ENCODE measurements at regions not wholly inside any gene's neighbourhood (a gene's known extent, or its start where the extent isn't known, plus 50 kb on each side); places are given as distances from the start of the nearest gene placed in this dataset.

- H2AFZ ChIP-seq (ENCODE audit: low read depth, low read length), result no peak overlapping the region
- H3K27me3 ChIP-seq (ENCODE audit: insufficient read depth, low read length), result no peaks in the 10 kb centered on the region
- H3K36me3 ChIP-seq (ENCODE audit: insufficient read depth, low read length), result no peaks in the 10 kb centered on the region
- no peaks in the 10 kb centered on the region for H3K9me3 ChIP-seq (ENCODE audit: low read length)
- no peaks in the 10 kb centered on the region for H3K4me1 ChIP-seq (ENCODE audit: insufficient read depth, low read length)
- no peak overlapping the region for H3K4me3 ChIP-seq (ENCODE audit: low read length)
These were observed 135.7 kb upstream of the STEAP4 start for GRCh38 chr7:88442413-88442812.

DNA sequence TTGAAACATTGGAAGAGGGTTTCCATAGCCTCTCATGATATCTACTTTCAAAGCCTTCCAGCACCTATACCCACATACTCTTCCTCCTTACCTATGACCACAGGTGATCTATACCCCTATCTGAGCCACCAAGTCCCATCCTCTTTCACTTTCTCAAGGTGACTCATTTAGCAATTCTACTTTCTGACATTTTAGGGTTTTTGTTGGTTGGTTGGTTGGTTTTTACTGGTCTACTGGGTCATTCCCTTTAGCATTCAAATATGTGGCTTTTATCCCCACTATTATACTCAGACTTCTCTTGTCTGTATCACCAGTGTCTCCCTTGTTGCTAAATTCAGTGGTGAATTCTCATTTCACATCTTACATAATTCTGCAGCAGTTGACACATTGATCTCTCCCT, 130.4 kb upstream of the STEAP4 start:
- Histone ChIP-seq H3K36me3 (ENCODE audit: insufficient read depth, low read length) (no peaks in the 10 kb centered on the region), H3K4me1 (ENCODE audit: insufficient read depth, low read length) (no peaks in the 10 kb centered on the region), H3K9me3 (ENCODE audit: low read length) (no peaks in the 10 kb centered on the region), H2AFZ (ENCODE audit: low read depth, low read length) (no peak overlapping the region), H3K4me3 (ENCODE audit: low read length) (no peak overlapping the region), H3K27me3 (ENCODE audit: insufficient read depth, low read length) (no peaks in the 10 kb centered on the region)

DNA sequence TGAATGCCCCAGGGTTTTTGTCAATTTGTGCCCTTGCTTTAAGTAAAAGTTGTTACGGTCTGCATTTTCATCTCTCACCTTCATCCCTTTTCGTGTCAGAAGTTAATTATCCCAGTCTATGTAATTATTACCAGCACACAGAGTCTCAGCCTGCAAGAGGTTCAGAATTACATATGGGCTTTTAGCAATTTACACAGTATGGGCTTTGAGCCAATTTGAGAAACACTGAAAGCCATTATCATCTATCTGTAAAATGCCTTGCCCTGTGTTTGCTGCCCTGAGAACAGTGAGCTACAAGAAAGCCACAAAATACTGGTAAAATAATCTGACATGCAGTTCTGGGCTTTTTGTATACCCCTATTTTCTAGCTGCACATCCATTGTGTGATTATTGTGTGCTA, 125.6 kb upstream of the STEAP4 start:
- Histone ChIP-seq H2AFZ (ENCODE audit: low read depth, low read length) (no peak overlapping the region), H3K9me3 (ENCODE audit: low read length) (no peaks in the 10 kb centered on the region), H3K36me3 (ENCODE audit: insufficient read depth, low read length) (no peaks in the 10 kb centered on the region), H3K4me3 (ENCODE audit: low read length) (no peak overlapping the region), H3K4me1 (ENCODE audit: insufficient read depth, low read length) (no peaks in the 10 kb centered on the region), H3K27me3 (ENCODE audit: insufficient read depth, low read length) (no peaks in the 10 kb centered on the region)

DNA sequence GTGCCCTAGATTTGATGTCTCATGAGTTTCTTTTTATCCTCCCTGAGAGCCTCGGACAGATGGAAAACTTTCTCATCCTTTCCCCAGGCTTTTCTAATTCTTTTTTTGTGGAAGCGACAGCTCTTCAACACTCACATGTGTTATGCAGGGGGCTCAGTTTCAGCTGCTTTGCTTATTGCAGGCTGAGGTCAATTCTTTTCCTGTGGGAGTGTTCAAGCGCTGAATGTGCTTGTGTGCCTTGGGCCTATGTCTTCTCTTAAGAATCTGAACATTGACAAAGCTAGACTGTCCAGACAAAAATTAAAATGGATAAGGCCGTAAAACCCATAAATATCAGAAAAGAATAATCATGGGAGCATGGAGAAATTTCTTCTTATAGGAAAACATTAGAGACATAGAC, 125.2 kb upstream of the STEAP4 start:
- no peaks in the 10 kb centered on the region for H3K9me3 ChIP-seq (ENCODE audit: low read length)
- H2AFZ ChIP-seq (ENCODE audit: low read depth, low read length), result no peak overlapping the region
- no peaks in the 10 kb centered on the region for H3K36me3 ChIP-seq (ENCODE audit: insufficient read depth, low read length)
- no peak overlapping the region for H3K4me3 ChIP-seq (ENCODE audit: low read length)
- H3K27me3 ChIP-seq (ENCODE audit: insufficient read depth, low read length), result no peaks in the 10 kb centered on the region
- H3K4me1 ChIP-seq (ENCODE audit: insufficient read depth, low read length), result no peaks in the 10 kb centered on the region

DNA sequence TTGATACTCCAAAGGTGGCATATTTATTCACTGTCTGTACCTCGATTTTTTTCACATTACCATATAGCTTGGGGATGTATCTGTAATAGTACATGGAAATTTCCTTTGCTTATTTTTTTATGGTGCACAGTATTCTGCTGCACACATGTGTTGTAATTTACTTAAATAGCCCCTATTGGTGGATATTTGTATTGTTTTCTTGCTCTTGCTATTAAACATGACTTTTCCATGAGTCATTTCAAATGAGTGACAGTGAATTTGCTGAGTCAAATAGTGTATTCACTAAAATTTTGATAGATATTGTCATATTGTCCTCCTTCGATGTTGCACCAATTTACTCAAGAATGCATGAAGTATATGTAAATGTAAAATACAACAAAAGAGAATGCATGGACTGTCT, 122.7 kb upstream of the STEAP4 start:
- Histone ChIP-seq H3K36me3 (ENCODE audit: insufficient read depth, low read length) (no peaks in the 10 kb centered on the region), H2AFZ (ENCODE audit: low read depth, low read length) (no peak overlapping the region), H3K4me3 (ENCODE audit: low read length) (no peak overlapping the region), H3K9me3 (ENCODE audit: low read length) (no peaks in the 10 kb centered on the region), H3K4me1 (ENCODE audit: insufficient read depth, low read length) (no peaks in the 10 kb centered on the region), H3K27me3 (ENCODE audit: insufficient read depth, low read length) (no peaks in the 10 kb centered on the region)

GRCh38 chr7:88402529-88402928, 95.8 kb upstream of the STEAP4 start:
- Histone ChIP-seq H3K27me3 (ENCODE audit: insufficient read depth, low read length) (no peaks in the 10 kb centered on the region), H2AFZ (ENCODE audit: low read depth, low read length) (no peak overlapping the region)

DNA sequence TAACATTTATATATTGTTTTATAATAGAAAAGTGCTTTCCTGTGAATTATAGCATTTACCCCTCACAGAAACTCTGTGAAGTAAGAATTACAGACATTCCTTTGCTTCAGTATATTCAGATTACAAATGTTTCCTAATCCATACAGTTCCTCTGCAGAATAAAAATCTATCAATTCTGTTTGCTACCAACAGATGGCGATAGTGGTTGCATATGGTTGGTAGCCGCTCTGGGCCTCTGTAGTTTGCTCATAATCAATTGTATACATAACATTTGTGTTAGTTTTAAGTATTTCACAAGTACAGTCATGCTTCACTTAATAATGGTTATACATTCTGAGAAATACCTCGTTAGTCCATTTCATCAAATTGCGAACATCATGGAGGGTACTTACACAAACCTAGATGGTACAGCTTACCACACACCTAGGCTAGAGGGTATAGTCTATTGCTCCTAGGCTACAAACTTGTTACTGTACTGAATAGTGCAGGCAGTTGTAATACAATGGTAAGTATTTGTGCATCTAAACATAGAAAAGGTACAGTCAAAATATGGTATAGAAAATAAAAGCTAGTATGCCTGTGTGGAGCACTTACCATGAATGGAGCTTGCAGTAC, 94.4 kb upstream of the STEAP4 start:
- Histone ChIP-seq H3K27me3 (ENCODE audit: insufficient read depth, low read length) (no peaks in the 10 kb centered on the region), H3K4me1 (ENCODE audit: insufficient read depth, low read length) (no peaks in the 10 kb centered on the region), H3K4me3 (ENCODE audit: low read length) (no peak overlapping the region), H3K9me3 (ENCODE audit: low read length) (no peaks in the 10 kb centered on the region), H3K36me3 (ENCODE audit: insufficient read depth, low read length) (no peaks in the 10 kb centered on the region), H2AFZ (ENCODE audit: low read depth, low read length) (no peak overlapping the region)

More at GRCh38 chr7:88402529-88402928, 95.8 kb upstream of the STEAP4 start:
- H3K4me1 ChIP-seq (ENCODE audit: insufficient read depth, low read length), result no peaks in the 10 kb centered on the region
- no peaks in the 10 kb centered on the region for H3K36me3 ChIP-seq (ENCODE audit: insufficient read depth, low read length)
- H3K9me3 ChIP-seq (ENCODE audit: low read length), result no peaks in the 10 kb centered on the region
- H3K4me3 ChIP-seq (ENCODE audit: low read length), result no peak overlapping the region

DNA sequence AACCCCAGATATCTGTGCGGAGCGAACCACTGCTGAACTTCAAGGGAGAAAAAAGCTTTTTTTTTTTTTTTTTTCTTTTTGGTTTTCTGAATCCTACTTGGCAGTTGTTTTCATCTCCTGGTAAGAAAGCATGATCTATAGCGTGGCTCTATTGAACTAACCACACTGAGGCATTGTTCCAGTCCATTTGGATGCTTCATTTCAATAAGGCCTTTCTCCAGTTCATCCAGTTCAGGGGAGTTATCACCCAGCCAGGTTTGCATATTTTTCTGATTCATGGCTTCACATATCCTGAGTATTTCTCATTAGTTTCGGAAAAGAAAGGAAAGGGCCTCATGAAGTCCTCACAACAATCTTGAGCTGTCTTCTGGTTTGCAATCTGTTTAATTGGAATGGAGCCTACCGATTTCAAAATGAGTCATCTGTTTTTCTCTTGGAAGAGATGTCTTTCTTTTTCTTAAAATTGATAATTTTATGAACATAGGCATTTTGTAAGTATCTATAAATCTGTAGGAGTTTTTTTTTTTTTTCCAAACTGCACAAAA, 93.1 kb upstream of the STEAP4 start:
- no peak overlapping the region for H3K4me3 ChIP-seq (ENCODE audit: low read length)
- no peaks in the 10 kb centered on the region for H3K36me3 ChIP-seq (ENCODE audit: insufficient read depth, low read length)
- no peaks in the 10 kb centered on the region for H3K9me3 ChIP-seq (ENCODE audit: low read length)
- H2AFZ ChIP-seq (ENCODE audit: low read depth, low read length), result no peak overlapping the region
- H3K4me1 ChIP-seq (ENCODE audit: insufficient read depth, low read length), result no peaks in the 10 kb centered on the region
- no peaks in the 10 kb centered on the region for H3K27me3 ChIP-seq (ENCODE audit: insufficient read depth, low read length)

DNA sequence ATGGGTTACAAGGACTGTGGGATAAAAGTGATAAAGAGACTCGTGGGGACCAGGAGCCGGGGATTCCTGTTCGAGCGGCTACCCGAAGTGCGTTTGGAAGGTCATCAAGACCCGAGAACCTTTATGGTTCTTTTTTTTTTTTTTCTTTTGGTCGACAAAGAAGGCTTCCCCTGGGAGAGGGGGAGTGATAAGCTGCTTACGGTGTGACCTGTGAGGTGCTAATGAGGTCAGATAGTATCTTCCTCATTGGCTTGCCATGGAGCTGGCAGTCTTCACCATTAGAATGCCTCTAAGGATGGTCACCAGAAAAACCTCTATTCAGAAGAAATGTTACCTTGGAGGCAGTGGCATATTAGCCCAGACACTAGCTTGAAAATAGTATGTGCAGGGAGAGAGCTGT, 92.3 kb upstream of the STEAP4 start:
- Histone ChIP-seq H3K27me3 (ENCODE audit: insufficient read depth, low read length) (no peaks in the 10 kb centered on the region), H2AFZ (ENCODE audit: low read depth, low read length) (no peak overlapping the region), H3K36me3 (ENCODE audit: insufficient read depth, low read length) (no peaks in the 10 kb centered on the region), H3K4me1 (ENCODE audit: insufficient read depth, low read length) (no peaks in the 10 kb centered on the region), H3K9me3 (ENCODE audit: low read length) (no peaks in the 10 kb centered on the region), H3K4me3 (ENCODE audit: low read length) (no peak overlapping the region)

DNA sequence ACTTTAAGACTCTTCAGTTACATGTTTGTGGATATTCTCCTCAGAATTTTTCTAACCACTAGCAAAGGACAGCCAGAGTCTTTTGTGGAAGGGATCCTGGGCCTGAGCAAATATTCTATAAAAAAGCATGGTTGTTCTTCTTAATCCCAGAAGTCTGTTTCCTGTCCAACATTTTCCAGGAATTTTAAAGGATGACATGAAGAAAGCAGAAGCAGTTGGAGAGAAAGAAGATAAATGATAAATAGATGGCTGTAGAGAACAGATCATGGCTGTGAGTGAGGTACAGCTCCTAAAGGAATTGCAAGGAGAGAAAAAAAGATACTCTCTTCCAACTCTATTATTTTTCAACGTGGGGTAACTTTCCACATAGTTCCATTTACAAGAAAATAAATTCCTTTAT, 91.8 kb upstream of the STEAP4 start:
- no peaks in the 10 kb centered on the region for H3K4me1 ChIP-seq (ENCODE audit: insufficient read depth, low read length)

GRCh38 chr7:88396948-88397322, 90.2 kb upstream of the STEAP4 start:
- Histone ChIP-seq H3K4me1 (ENCODE audit: insufficient read depth, low read length) (no peaks in the 10 kb centered on the region), H3K9me3 (ENCODE audit: low read length) (no peaks in the 10 kb centered on the region)

More for the DNA sequence above, 91.8 kb upstream of the STEAP4 start:
- H3K4me3 ChIP-seq (ENCODE audit: low read length), result no peak overlapping the region
- H3K36me3 ChIP-seq (ENCODE audit: insufficient read depth, low read length), result no peaks in the 10 kb centered on the region
- H3K9me3 ChIP-seq (ENCODE audit: low read length), result no peaks in the 10 kb centered on the region
- no peaks in the 10 kb centered on the region for H3K27me3 ChIP-seq (ENCODE audit: insufficient read depth, low read length)
- H2AFZ ChIP-seq (ENCODE audit: low read depth, low read length), result no peak overlapping the region

GRCh38 chr7:88396295-88396947, 89.7 kb upstream of the STEAP4 start:
- no peak overlapping the region for H3K4me3 ChIP-seq (ENCODE audit: low read length)
- H3K4me1 ChIP-seq (ENCODE audit: insufficient read depth, low read length), result no peaks in the 10 kb centered on the region
- no peaks in the 10 kb centered on the region for H3K36me3 ChIP-seq (ENCODE audit: insufficient read depth, low read length)
- no peaks in the 10 kb centered on the region for H3K9me3 ChIP-seq (ENCODE audit: low read length)
- no peaks in the 10 kb centered on the region for H3K27me3 ChIP-seq (ENCODE audit: insufficient read depth, low read length)
- no peak overlapping the region for H2AFZ ChIP-seq (ENCODE audit: low read depth, low read length)

More at GRCh38 chr7:88396948-88397322, 90.2 kb upstream of the STEAP4 start:
- Histone ChIP-seq H2AFZ (ENCODE audit: low read depth, low read length) (no peak overlapping the region), H3K36me3 (ENCODE audit: insufficient read depth, low read length) (no peaks in the 10 kb centered on the region), H3K27me3 (ENCODE audit: insufficient read depth, low read length) (no peaks in the 10 kb centered on the region), H3K4me3 (ENCODE audit: low read length) (no peak overlapping the region)

GRCh38 chr7:88395715-88396114, 89.0 kb upstream of the STEAP4 start:
- Histone ChIP-seq H3K4me1 (ENCODE audit: insufficient read depth, low read length) (no peaks in the 10 kb centered on the region), H3K4me3 (ENCODE audit: low read length) (no peak overlapping the region), H3K9me3 (ENCODE audit: low read length) (no peaks in the 10 kb centered on the region), H2AFZ (ENCODE audit: low read depth, low read length) (no peak overlapping the region), H3K27me3 (ENCODE audit: insufficient read depth, low read length) (no peaks in the 10 kb centered on the region), H3K36me3 (ENCODE audit: insufficient read depth, low read length) (no peaks in the 10 kb centered on the region)

- H3K9me3 ChIP-seq (ENCODE audit: low read length), result no peaks in the 10 kb centered on the region
- H3K27me3 ChIP-seq (ENCODE audit: insufficient read depth, low read length), result no peaks in the 10 kb centered on the region
- H2AFZ ChIP-seq (ENCODE audit: low read depth, low read length), result no peak overlapping the region
- no peaks in the 10 kb centered on the region for H3K4me1 ChIP-seq (ENCODE audit: insufficient read depth, low read length)
- no peaks in the 10 kb centered on the region for H3K36me3 ChIP-seq (ENCODE audit: insufficient read depth, low read length)
- no peak overlapping the region for H3K4me3 ChIP-seq (ENCODE audit: low read length)
These were observed 84.6 kb upstream of the STEAP4 start for GRCh38 chr7:88391247-88391646.

Measured in neuron (in vitro differentiated cells).